Mucosa of descending colon (tissue), 3 donors: ENCODE measurements at regions not wholly inside any gene's neighbourhood (a gene's known extent, or its start where the extent isn't known, plus 50 kb on each side); places are given as distances from the start of the nearest gene placed in this dataset.

ENCODE experiments used
- ATAC-seq: fragments of 200-7000 bp; cut with Tn5 transposase; one replicate; pipeline ENCODE4 v1.9.1; 2020; ENCODE audit warnings: mild to moderate bottlenecking, moderate library complexity
- DNase-seq, 3 donors: peaks; one replicate each; pipeline ENCODE4 v3.0.0-alpha.2; 2020
- H3K36me3 ChIP-seq: fragments of 200-600 bp; one replicate; pipeline ENCODE4 v1.8.0; 2021; ENCODE audit warnings: low read depth, mild to moderate bottlenecking
- H3K4me1 ChIP-seq: fragments of 200-600 bp; one replicate; pipeline ENCODE4 v1.8.0; 2021; ENCODE audit warnings: low read depth, mild to moderate bottlenecking
- H3K4me3 ChIP-seq: fragments of 200-600 bp; one replicate; pipeline ENCODE4 v1.8.0; 2021; ENCODE audit warnings: mild to moderate bottlenecking
- H3K9me3 ChIP-seq: fragments of 200-600 bp; one replicate; pipeline ENCODE4 v1.8.0; 2021; ENCODE audit warnings: mild to moderate bottlenecking
- CTCF ChIP-seq: fragments of 200-600 bp; IDR thresholded peaks from one replicate; pipeline ENCODE4 v1.8.0; 2022; ENCODE audit warnings: antibody characterized with exemption, mild to moderate bottlenecking
- intact Hi-C, 2 donors: fragments of 100-400 bp; cut with DNase I in 1 of 2; cut with micrococcal nuclease in 1 of 2; formaldehyde crosslinking; loops; one replicate each; pipeline versions ENCODE4 v1.11.0 to v1.11.1; 2022; cut with DNase I, micrococcal nuclease
- donor health status: DM: no; HTN: no; CAD: no; lungs with moderate emphysema.
- donor health status: DM: no; HTN: no; CAD: no.
- donor health status: DM: no; HTN: yes; CAD: no.

GRCh38 chr12:20123465-20123864, 244.9 kb upstream of the PDE3A start:
- no peak for ATAC-seq
- Histone ChIP-seq H3K36me3 (no peaks in the 10 kb centered on the region), H3K4me3 (no peak overlapping the region), H3K9me3 (no peaks in the 10 kb centered on the region), H3K4me1 (no peaks in the 10 kb centered on the region)
- intact Hi-C loops = no loop called here
- no peak for TF ChIP-seq CTCF
- DNase-seq = no peak

- Histone ChIP-seq H3K4me3 (no peak overlapping the region), H3K4me1 (no peaks in the 10 kb centered on the region), H3K36me3 (no peaks in the 10 kb centered on the region), H3K9me3 (no peaks in the 10 kb centered on the region)
- intact Hi-C loops = no loop called here
- TF ChIP-seq CTCF = no peak
- DNase-seq (no peak), ATAC-seq (no peak)
Measured at GRCh38 chr12:20125276-20125798, 243.0 kb upstream of the PDE3A start.

GRCh38 chr12:20126601-20127000, 241.7 kb upstream of the PDE3A start:
- H3K4me3 ChIP-seq = no peak overlapping the region
- no peaks in the 10 kb centered on the region for H3K36me3 ChIP-seq
- DNase-seq (no peak), ATAC-seq (no peak)
- intact Hi-C loops = no loop called here
- H3K9me3 ChIP-seq = no peaks in the 10 kb centered on the region
- H3K4me1 ChIP-seq = no peaks in the 10 kb centered on the region
- TF ChIP-seq CTCF = no peak

GRCh38 chr12:20127413-20127812, 240.9 kb upstream of the PDE3A start:
- ATAC-seq = no peak
- no peaks in the 10 kb centered on the region for H3K36me3 ChIP-seq
- intact Hi-C loops = no loop called here
- H3K4me1 ChIP-seq = no peaks in the 10 kb centered on the region
- no peak for DNase-seq
- no peak overlapping the region for H3K4me3 ChIP-seq
- no peak for TF ChIP-seq CTCF
- no peaks in the 10 kb centered on the region for H3K9me3 ChIP-seq

GRCh38 chr12:20128928-20129327, 239.4 kb upstream of the PDE3A start:
- DNase-seq (no peak), ATAC-seq (no peak)
- Histone ChIP-seq H3K4me1 (no peaks in the 10 kb centered on the region), H3K9me3 (no peaks in the 10 kb centered on the region), H3K36me3 (no peaks in the 10 kb centered on the region), H3K4me3 (no peak overlapping the region)
- TF ChIP-seq CTCF = no peak
- intact Hi-C loops = no loop called here

- no peak for TF ChIP-seq CTCF
- Histone ChIP-seq H3K9me3 (no peaks in the 10 kb centered on the region), H3K36me3 (no peaks in the 10 kb centered on the region), H3K4me1 (no peaks in the 10 kb centered on the region), H3K4me3 (no peak overlapping the region)
- DNase-seq = no peak
- no peak for ATAC-seq
- intact Hi-C loops = no loop called here
Measured at GRCh38 chr12:20132818-20133217, 235.5 kb upstream of the PDE3A start.
